DND-41 (cell line): ENCODE measurements at regions not wholly inside any gene's neighbourhood (a gene's known extent, or its start where the extent isn't known, plus 50 kb on each side); places are given as distances from the start of the nearest gene placed in this dataset.

Experiments
- ATAC-seq: fragments of 200-7000 bp; cut with Tn5 transposase; 3 replicates; pipeline ENCODE4 v1.9.1; 2021; ENCODE audit warnings: low read depth; ENCODE audit not compliant: insufficient read depth
- DNase-seq: peaks from one replicate; pipeline ENCODE4 v3.0.0-alpha.2; 2020
- H2AFZ ChIP-seq: 2 replicates; pipeline ENCODE4 v1.6.0; 2012; ENCODE audit warnings: low read depth, low read length
- H3K27ac ChIP-seq: 2 replicates; pipeline ENCODE4 v1.5.1; 2012; ENCODE audit warnings: low read length, inconsistent platforms
- H3K27me3 ChIP-seq: fragments of 200-600 bp; sonication (generic); 2 replicates; pipeline ENCODE4 v1.6.0; 2012; ENCODE audit warnings: low read length, mild to moderate bottlenecking, inconsistent platforms; ENCODE audit not compliant: insufficient read depth, poor library complexity
- H3K36me3 ChIP-seq: 2 replicates; pipeline ENCODE4 v1.5.1; 2012; ENCODE audit warnings: low read length, inconsistent platforms; ENCODE audit not compliant: insufficient read depth
- H3K4me1 ChIP-seq: 2 replicates; pipeline ENCODE4 v1.5.1; 2012; ENCODE audit warnings: mild to moderate bottlenecking, low read length; ENCODE audit not compliant: insufficient read depth
- H3K4me2 ChIP-seq: 2 replicates; pipeline ENCODE4 v1.6.0; 2012; ENCODE audit warnings: mild to moderate bottlenecking, moderate library complexity, low read length, inconsistent platforms; ENCODE audit not compliant: insufficient read depth
- H3K4me3 ChIP-seq, 2 experiments: fragments of 200-600 bp in 1 of 2; shearing (Covaris generic) in 1 of 2; 2 replicates each; pipeline ENCODE4 v1.5.1; 2012 to 2016; ENCODE audit warnings: inconsistent platforms in 2 of 2, low read length in 2 of 2, mild to moderate bottlenecking in 2 of 2, low read depth in 1 of 2, moderate library complexity in 1 of 2
- H3K79me2 ChIP-seq: 2 replicates; pipeline ENCODE4 v1.6.0; 2012; ENCODE audit warnings: low read length, inconsistent platforms; ENCODE audit not compliant: insufficient read depth
- H3K9ac ChIP-seq: 2 replicates; pipeline ENCODE4 v1.6.0; 2012; ENCODE audit warnings: low read depth, mild to moderate bottlenecking, inconsistent platforms, low read length, moderate library complexity
- H3K9me3 ChIP-seq: 2 replicates; pipeline ENCODE4 v1.5.1; 2012; ENCODE audit warnings: low read length, moderate library complexity, mild to moderate bottlenecking, inconsistent platforms; ENCODE audit not compliant: insufficient read depth, severe bottlenecking
- H4K20me1 ChIP-seq: 2 replicates; pipeline ENCODE4 v1.6.0; 2012; ENCODE audit warnings: low read length; ENCODE audit not compliant: insufficient read depth
- EZH2 ChIP-seq: IDR thresholded peaks from 3 replicates; pipeline ENCODE4 v1.6.1; 2012; ENCODE audit warnings: borderline replicate concordance, low read depth, mild to moderate bottlenecking, moderate library complexity, low read length, inconsistent platforms; ENCODE audit not compliant: severe bottlenecking
- TF ChIP-seq, protein P1 (sequence below): IDR thresholded peaks from 2 replicates; pipeline ENCODE4 v1.5.1; 2012; ENCODE audit warnings: borderline replicate concordance, low read length, moderate library complexity, mild to moderate bottlenecking; ENCODE audit not compliant: poor library complexity, severe bottlenecking; ENCODE audit errors: extremely low read depth

DNA sequence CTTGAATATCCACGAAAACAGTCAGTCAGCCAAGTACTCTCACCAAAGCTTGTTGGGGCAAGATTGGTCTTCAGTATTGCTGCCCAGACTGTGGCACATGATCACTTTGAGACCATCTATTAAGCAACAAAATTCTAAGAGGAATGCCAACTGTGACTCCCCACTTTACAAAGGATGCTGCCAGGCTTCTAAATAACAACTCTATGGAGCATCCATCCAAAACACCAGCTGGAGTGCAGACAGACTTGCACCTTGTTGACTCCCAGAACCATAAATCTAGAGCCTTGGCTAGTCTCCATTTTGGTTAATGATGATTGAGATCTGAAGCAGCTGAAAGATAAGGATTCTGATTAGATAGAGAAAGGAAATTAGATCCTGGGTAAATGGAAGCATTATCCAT, 132.8 kb downstream of the DIO2 start:
- H3K27me3 ChIP-seq = no peaks in the 10 kb centered on the region
- H3K4me3 ChIP-seq = no peak overlapping the region
- no peaks in the 10 kb centered on the region for H3K79me2 ChIP-seq
- H3K36me3 ChIP-seq = no peaks in the 10 kb centered on the region
- H3K9me3 ChIP-seq = no peaks in the 10 kb centered on the region
- TF ChIP-seq EZH2 = no peak
- TF ChIP-seq, protein P1, sequence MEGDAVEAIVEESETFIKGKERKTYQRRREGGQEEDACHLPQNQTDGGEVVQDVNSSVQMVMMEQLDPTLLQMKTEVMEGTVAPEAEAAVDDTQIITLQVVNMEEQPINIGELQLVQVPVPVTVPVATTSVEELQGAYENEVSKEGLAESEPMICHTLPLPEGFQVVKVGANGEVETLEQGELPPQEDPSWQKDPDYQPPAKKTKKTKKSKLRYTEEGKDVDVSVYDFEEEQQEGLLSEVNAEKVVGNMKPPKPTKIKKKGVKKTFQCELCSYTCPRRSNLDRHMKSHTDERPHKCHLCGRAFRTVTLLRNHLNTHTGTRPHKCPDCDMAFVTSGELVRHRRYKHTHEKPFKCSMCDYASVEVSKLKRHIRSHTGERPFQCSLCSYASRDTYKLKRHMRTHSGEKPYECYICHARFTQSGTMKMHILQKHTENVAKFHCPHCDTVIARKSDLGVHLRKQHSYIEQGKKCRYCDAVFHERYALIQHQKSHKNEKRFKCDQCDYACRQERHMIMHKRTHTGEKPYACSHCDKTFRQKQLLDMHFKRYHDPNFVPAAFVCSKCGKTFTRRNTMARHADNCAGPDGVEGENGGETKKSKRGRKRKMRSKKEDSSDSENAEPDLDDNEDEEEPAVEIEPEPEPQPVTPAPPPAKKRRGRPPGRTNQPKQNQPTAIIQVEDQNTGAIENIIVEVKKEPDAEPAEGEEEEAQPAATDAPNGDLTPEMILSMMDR = no peak
- H3K9ac ChIP-seq = no peak overlapping the region
- no peak for DNase-seq
- H3K4me1 ChIP-seq = no peaks in the 10 kb centered on the region
- H4K20me1 ChIP-seq = no peaks in the 10 kb centered on the region
- H2AFZ ChIP-seq = no peak overlapping the region
- H3K27ac ChIP-seq = no peak overlapping the region
- no peak overlapping the region for H3K4me2 ChIP-seq
- ATAC-seq = no peak

DNA sequence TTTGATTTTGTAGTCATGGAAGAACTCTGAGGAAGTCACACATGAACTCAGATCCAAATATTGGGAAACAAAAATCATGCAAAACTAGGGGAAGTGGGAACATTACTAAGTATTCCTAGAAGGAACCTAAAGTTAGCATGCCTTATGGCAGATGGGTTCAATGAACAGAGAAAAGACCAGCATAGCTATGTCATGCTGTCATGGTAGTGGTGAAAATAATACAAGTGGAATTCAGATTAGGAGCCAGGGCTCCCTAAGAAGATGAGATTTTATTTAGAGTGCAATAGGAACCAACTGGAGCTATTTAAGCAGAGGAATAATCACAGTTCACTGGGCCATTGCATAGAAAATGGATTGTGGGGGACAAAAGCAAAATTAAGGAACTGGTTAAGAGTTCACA, 134.0 kb downstream of the DIO2 start:
- DNase-seq (no peak), ATAC-seq (no peak)
- Histone ChIP-seq H3K9ac (no peak overlapping the region), H3K27ac (no peak overlapping the region), H3K36me3 (no peaks in the 10 kb centered on the region), H3K4me3 (no peak overlapping the region), H3K79me2 (no peaks in the 10 kb centered on the region), H3K9me3 (peaks cover 4% of the 10 kb centered on the region), H2AFZ (no peak overlapping the region), H3K4me1 (no peaks in the 10 kb centered on the region), H4K20me1 (no peaks in the 10 kb centered on the region), H3K4me2 (no peak overlapping the region), H3K27me3 (no peaks in the 10 kb centered on the region)
- TF ChIP-seq, protein P1 = no peak
- TF ChIP-seq EZH2 = no peak

DNA sequence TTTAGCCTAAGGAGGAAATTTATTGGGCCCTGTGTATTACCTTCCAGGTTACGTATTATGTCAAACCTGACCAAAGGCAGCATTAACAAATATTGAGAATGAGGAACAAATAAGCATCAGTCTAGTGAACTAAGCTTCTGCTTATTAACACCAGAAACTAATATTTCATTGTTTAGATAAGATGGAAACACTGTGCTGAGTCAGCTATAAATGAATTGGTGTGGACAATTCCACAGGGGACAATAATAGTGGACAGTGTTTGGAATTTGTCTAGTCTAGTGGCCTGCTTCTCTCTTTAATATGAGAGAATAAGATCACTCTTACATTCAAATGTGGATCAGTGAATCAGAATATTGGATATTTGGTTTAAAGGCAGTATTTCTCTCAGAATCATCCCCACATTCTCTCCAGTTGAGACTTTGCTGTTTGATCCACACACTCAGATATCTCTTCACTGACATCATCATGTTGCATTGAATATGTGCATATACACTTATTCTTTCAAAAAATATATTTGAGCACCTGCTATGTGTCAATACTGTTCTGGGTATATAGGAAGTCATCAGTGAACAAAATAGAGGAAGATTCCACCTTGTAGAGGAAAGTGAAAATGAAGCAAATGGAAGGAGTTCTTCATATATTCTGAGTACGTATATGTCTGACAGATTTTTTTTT, 136.3 kb downstream of the DIO2 start:
- no peak overlapping the region for H3K27ac ChIP-seq
- H3K9me3 ChIP-seq = peaks cover 12% of the 10 kb centered on the region
- no peak for TF ChIP-seq EZH2
- TF ChIP-seq, protein P1 = no peak
- H3K9ac ChIP-seq = no peak overlapping the region
- H4K20me1 ChIP-seq = no peaks in the 10 kb centered on the region
- no peak for ATAC-seq
- no peaks in the 10 kb centered on the region for H3K27me3 ChIP-seq
- H2AFZ ChIP-seq = no peak overlapping the region
- H3K36me3 ChIP-seq = no peaks in the 10 kb centered on the region
- H3K4me2 ChIP-seq = no peak overlapping the region
- H3K79me2 ChIP-seq = no peaks in the 10 kb centered on the region
- no peak for DNase-seq
- H3K4me3 ChIP-seq = no peak overlapping the region
- H3K4me1 ChIP-seq = no peaks in the 10 kb centered on the region
